ENCODE measurements at regions not wholly inside any gene's neighbourhood (a gene's known extent, or its start where the extent isn't known, plus 50 kb on each side); places are given as distances from the start of the nearest gene placed in this dataset.
"Not testable (repeated sequence)": the region's sequence is repeated elsewhere in the genome, so short reads cannot be mapped to it uniquely, and the experiment has no call there.

DNA sequence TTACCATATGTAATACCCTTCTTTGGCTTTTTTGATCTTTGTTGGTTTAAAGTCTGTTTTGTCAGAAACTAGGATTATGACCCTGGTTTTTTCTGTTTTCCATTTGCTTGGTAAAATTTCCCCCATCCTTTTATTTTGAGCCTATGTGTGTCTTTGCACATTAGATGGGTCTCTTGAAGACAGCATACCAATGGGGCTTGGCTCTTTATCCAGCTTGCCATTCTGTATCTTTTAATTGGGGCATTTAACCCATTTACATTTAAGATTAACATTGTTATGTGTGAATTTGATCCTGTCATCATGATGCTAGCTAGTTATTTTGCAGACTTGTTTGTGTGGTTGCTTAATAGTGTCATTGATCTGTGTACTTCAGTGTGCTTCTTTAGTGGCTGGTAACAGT lies 103.1 kb upstream of the PHF24 start:
- TF ChIP-seq, protein P1, sequence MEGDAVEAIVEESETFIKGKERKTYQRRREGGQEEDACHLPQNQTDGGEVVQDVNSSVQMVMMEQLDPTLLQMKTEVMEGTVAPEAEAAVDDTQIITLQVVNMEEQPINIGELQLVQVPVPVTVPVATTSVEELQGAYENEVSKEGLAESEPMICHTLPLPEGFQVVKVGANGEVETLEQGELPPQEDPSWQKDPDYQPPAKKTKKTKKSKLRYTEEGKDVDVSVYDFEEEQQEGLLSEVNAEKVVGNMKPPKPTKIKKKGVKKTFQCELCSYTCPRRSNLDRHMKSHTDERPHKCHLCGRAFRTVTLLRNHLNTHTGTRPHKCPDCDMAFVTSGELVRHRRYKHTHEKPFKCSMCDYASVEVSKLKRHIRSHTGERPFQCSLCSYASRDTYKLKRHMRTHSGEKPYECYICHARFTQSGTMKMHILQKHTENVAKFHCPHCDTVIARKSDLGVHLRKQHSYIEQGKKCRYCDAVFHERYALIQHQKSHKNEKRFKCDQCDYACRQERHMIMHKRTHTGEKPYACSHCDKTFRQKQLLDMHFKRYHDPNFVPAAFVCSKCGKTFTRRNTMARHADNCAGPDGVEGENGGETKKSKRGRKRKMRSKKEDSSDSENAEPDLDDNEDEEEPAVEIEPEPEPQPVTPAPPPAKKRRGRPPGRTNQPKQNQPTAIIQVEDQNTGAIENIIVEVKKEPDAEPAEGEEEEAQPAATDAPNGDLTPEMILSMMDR (IDR thresholded peaks at IDR 0.05) = not testable (repeated sequence)
- not testable (repeated sequence) for TF ChIP-seq POLR2A (IDR thresholded peaks at IDR 0.05)

Data from testis (tissue), 2 donors.